ENCODE measurements at regions not wholly inside any gene's neighbourhood (a gene's known extent, or its start where the extent isn't known, plus 50 kb on each side); places are given as distances from the start of the nearest gene placed in this dataset.
A peak's percentile ranks its signal among the peaks of the same experiment; 100 is the strongest.

DNA sequence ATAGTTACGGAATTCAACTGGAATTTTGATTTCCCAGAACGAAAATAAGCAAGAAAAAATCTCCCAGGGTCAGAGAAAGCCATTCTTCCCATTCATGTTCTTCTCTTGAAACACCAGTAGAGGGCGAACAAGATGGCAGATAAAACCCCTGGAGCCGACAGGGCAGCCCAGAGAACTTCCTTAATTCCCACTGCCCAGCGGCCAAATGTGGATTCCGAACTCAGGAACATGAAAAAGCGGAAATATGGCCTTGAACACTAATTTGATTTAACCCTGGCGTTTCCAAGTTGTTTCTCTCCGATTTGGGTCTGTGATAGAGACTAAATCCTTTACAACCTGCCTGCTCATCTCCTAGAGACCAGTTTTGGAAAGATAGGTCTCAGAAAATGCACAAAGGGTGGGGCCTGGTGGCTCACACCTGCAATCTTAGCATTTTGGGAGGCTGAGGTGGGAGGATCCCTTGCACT lies 100.7 kb upstream of the WAC start (continued):
- TF ChIP-seq ETV1 (tag; conservative IDR thresholded peaks at IDR 0.05; ENCODE audit: low read depth) (no peak), ZNF24 (IDR thresholded peaks at IDR 0.05) (peak; percentile 61; the same call in 1 of the 2 replicates), BRF1 (IDR thresholded peaks at IDR 0.05; ENCODE audit: borderline replicate concordance, extremely low read depth, insufficient read length) (no peak), NFRKB (IDR thresholded peaks at IDR 0.05; ENCODE audit: low read depth) (no peak), SIX5 (IDR thresholded peaks at IDR 0.05; ENCODE audit: borderline replicate concordance in 1 of 2, insufficient read depth in 1 of 2, low read depth in 1 of 2, low read length in 2 of 2) (no peak), MCM3 (IDR thresholded peaks at IDR 0.05) (no peak), CAMTA2 (CRISPR knock-in tag; conservative IDR thresholded peaks at IDR 0.05) (no peak), ZNF347 (CRISPR knock-in tag; IDR thresholded peaks at IDR 0.05; ENCODE audit: low read depth) (no peak), ZNF23 (CRISPR knock-in tag; IDR thresholded peaks at IDR 0.05) (no peak), XRCC3 (IDR thresholded peaks at IDR 0.05) (no peak), FOXK1 (CRISPR knock-in tag; IDR thresholded peaks at IDR 0.05; ENCODE audit: borderline replicate concordance) (no peak), HNRNPK (IDR thresholded peaks at IDR 0.05; ENCODE audit: low read depth, low read length, poor library complexity, severe bottlenecking) (no peak), ZNF717 (CRISPR knock-in tag; IDR thresholded peaks at IDR 0.05) (no peak), CHCHD3 (CRISPR knock-in tag; IDR thresholded peaks at IDR 0.05) (no peak), IRF2 (CRISPR knock-in tag; IDR thresholded peaks at IDR 0.05) (no peak), ZEB2 (IDR thresholded peaks at IDR 0.05) (no peak), FOXA3 (CRISPR knock-in tag; conservative IDR thresholded peaks at IDR 0.05 in 1 of 2, IDR thresholded peaks at IDR 0.05 in 1 of 2) (no peak), TARDBP (IDR thresholded peaks at IDR 0.05) (no peak), CCAR2 (IDR thresholded peaks at IDR 0.05; ENCODE audit: low read depth, low read length) (no peak), RFX1 (IDR thresholded peaks at IDR 0.05) (peak; percentile 14; the same call in 1 of the 2 replicates), FOXA1 (IDR thresholded peaks at IDR 0.05; ENCODE audit: borderline replicate concordance) (no peak)
- TF ChIP-seq, protein P1, sequence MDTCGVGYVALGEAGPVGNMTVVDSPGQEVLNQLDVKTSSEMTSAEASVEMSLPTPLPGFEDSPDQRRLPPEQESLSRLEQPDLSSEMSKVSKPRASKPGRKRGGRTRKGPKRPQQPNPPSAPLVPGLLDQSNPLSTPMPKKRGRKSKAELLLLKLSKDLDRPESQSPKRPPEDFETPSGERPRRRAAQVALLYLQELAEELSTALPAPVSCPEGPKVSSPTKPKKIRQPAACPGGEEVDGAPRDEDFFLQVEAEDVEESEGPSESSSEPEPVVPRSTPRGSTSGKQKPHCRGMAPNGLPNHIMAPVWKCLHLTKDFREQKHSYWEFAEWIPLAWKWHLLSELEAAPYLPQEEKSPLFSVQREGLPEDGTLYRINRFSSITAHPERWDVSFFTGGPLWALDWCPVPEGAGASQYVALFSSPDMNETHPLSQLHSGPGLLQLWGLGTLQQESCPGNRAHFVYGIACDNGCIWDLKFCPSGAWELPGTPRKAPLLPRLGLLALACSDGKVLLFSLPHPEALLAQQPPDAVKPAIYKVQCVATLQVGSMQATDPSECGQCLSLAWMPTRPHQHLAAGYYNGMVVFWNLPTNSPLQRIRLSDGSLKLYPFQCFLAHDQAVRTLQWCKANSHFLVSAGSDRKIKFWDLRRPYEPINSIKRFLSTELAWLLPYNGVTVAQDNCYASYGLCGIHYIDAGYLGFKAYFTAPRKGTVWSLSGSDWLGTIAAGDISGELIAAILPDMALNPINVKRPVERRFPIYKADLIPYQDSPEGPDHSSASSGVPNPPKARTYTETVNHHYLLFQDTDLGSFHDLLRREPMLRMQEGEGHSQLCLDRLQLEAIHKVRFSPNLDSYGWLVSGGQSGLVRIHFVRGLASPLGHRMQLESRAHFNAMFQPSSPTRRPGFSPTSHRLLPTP (IDR thresholded peaks at IDR 0.05; ENCODE audit: borderline replicate concordance, extremely low read depth, insufficient read length): no peak
- TF ChIP-seq, protein P2, sequence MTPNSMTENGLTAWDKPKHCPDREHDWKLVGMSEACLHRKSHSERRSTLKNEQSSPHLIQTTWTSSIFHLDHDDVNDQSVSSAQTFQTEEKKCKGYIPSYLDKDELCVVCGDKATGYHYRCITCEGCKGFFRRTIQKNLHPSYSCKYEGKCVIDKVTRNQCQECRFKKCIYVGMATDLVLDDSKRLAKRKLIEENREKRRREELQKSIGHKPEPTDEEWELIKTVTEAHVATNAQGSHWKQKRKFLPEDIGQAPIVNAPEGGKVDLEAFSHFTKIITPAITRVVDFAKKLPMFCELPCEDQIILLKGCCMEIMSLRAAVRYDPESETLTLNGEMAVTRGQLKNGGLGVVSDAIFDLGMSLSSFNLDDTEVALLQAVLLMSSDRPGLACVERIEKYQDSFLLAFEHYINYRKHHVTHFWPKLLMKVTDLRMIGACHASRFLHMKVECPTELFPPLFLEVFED (CRISPR knock-in tag; conservative IDR thresholded peaks at IDR 0.05): no peak
- TF ChIP-seq, protein P3, sequence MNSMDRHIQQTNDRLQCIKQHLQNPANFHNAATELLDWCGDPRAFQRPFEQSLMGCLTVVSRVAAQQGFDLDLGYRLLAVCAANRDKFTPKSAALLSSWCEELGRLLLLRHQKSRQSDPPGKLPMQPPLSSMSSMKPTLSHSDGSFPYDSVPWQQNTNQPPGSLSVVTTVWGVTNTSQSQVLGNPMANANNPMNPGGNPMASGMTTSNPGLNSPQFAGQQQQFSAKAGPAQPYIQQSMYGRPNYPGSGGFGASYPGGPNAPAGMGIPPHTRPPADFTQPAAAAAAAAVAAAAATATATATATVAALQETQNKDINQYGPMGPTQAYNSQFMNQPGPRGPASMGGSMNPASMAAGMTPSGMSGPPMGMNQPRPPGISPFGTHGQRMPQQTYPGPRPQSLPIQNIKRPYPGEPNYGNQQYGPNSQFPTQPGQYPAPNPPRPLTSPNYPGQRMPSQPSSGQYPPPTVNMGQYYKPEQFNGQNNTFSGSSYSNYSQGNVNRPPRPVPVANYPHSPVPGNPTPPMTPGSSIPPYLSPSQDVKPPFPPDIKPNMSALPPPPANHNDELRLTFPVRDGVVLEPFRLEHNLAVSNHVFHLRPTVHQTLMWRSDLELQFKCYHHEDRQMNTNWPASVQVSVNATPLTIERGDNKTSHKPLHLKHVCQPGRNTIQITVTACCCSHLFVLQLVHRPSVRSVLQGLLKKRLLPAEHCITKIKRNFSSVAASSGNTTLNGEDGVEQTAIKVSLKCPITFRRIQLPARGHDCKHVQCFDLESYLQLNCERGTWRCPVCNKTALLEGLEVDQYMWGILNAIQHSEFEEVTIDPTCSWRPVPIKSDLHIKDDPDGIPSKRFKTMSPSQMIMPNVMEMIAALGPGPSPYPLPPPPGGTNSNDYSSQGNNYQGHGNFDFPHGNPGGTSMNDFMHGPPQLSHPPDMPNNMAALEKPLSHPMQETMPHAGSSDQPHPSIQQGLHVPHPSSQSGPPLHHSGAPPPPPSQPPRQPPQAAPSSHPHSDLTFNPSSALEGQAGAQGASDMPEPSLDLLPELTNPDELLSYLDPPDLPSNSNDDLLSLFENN (IDR thresholded peaks at IDR 0.05; ENCODE audit: low read depth in 2 of 2, low read length in 2 of 2): no peak
